ENCODE measurements at regions not wholly inside any gene's neighbourhood (a gene's known extent, or its start where the extent isn't known, plus 50 kb on each side); places are given as distances from the start of the nearest gene placed in this dataset.

DNA sequence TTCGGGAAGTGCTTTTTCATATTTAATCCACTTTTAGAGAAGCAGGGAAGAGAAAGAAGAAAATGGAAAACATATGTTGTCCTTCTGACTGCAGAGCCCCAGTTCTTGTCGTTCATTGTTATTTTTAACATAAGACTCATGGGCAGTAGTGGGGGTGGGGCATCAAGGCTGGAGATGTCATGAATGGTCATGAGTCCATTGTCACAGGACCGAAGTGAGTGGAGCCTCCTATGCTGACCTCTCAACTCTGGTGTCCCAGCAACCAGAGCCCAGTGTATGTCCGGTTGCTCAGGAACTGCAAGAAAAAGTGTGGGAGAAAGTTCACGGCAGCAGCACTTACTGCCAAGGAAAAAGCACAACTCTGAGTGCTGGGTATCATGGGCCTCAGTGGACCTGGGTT, 108.6 kb downstream of the BANF2 start:
- H3K4me1 ChIP-seq: peaks cover 0 to 20% (median 0%) of the 10 kb centered on the region in 4 donors
- no peaks in the 10 kb centered on the region for H3K9me3 ChIP-seq
- DNase-seq: no peak
- no peak for TF ChIP-seq CTCF (IDR thresholded peaks at IDR 0.05)
- no peak for TF ChIP-seq POLR2A (IDR thresholded peaks at IDR 0.05)
- no peaks in the 10 kb centered on the region for H3K27me3 ChIP-seq
- H3K36me3 ChIP-seq: no peaks in the 10 kb centered on the region
- no peak overlapping the region for H3K4me3 ChIP-seq
- H3K27ac ChIP-seq: peak overlapping the region in 2 of 4 donors; percentile 39 to 67

DNA sequence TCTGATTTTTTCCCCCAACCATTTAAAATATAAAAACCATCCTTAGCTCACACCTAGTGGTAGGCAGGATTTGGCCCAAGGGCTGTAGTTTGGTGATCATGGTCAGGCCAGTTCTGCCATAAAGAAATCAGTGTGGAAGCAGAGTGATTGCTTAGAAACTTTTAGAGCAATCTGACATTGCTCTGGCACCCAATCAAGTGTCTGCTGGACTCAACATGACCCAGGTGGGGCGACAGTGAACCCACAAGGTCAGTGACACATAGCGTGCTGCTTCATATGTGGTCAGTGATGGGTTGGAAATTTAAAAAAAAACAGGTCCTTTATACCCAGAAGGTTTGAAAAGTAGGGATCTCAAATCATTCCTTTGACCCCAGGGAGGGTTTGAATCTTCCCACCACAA, 107.9 kb downstream of the BANF2 start:
- Histone ChIP-seq H3K4me1 (peaks cover 0 to 20% (median 0%) of the 10 kb centered on the region in 4 donors), H3K27ac (peak overlapping the region in 2 of 4 donors; percentile 39 to 67)

DNA sequence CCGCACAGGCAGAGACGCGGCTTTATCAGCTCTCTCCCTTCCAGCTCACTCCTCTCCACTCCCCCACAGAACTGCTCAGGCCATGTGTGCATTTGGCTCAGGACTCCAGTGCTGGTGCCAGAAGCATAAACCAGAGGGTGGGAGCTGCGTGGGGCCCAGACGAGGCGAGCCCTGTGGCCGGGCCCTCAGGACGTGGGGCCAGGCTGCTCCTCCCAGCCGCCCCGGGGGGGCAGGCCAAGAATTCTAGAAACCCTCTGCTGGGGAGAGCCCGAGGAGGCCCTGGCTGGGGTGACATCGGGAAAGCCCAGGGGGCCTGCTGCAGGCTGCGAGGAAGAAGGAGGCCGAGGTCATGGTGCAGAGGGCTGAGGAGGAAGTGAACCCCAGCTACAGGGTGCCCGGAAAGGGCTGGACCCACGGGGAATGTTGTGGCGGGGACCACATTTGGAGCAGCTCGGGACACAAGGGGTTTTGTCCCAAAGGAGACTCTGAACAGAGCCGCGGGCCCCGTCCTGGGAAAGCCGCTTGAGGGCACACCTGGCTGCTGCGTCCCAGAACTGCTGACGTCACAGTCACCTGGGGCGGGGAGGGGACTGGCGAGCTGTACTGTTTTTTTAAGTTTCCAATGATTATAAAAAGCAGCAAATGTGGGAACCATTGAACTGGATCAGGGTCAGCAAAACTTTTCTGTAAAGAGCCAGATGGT, 107.1 kb downstream of the BANF2 start:
- no peaks in the 10 kb centered on the region for H3K36me3 ChIP-seq
- TF ChIP-seq CTCF (IDR thresholded peaks at IDR 0.05) (no peak), POLR2A (IDR thresholded peaks at IDR 0.05) (no peak)
- H3K27ac ChIP-seq: peak overlapping the region; percentile 39 to 68 (median 61)
- no peaks in the 10 kb centered on the region for H3K27me3 ChIP-seq
- peaks cover 0 to 20% (median 0%) of the 10 kb centered on the region in 4 donors for H3K4me1 ChIP-seq
- no peaks in the 10 kb centered on the region for H3K9me3 ChIP-seq
- no peak for DNase-seq
- H3K4me3 ChIP-seq: no peak overlapping the region

More for the DNA sequence above, 107.9 kb downstream of the BANF2 start:
- no peak for DNase-seq
- no peak for TF ChIP-seq CTCF (IDR thresholded peaks at IDR 0.05)
- TF ChIP-seq POLR2A (IDR thresholded peaks at IDR 0.05): no peak
- Histone ChIP-seq H3K4me3 (no peak overlapping the region), H3K27me3 (no peaks in the 10 kb centered on the region), H3K9me3 (no peaks in the 10 kb centered on the region), H3K36me3 (no peaks in the 10 kb centered on the region)

GRCh38 chr20:17806107-17806506, 106.3 kb downstream of the BANF2 start:
- H3K4me3 ChIP-seq: no peak overlapping the region
- H3K9me3 ChIP-seq: no peaks in the 10 kb centered on the region
- peaks cover 0 to 20% (median 0%) of the 10 kb centered on the region in 4 donors for H3K4me1 ChIP-seq
- H3K36me3 ChIP-seq: no peaks in the 10 kb centered on the region
- H3K27me3 ChIP-seq: no peaks in the 10 kb centered on the region
- no peak for TF ChIP-seq POLR2A (IDR thresholded peaks at IDR 0.05)
- TF ChIP-seq CTCF (IDR thresholded peaks at IDR 0.05): no peak
- DNase-seq: no peak
- H3K27ac ChIP-seq: peak overlapping the region; percentile 39 to 68 (median 61)

DNA sequence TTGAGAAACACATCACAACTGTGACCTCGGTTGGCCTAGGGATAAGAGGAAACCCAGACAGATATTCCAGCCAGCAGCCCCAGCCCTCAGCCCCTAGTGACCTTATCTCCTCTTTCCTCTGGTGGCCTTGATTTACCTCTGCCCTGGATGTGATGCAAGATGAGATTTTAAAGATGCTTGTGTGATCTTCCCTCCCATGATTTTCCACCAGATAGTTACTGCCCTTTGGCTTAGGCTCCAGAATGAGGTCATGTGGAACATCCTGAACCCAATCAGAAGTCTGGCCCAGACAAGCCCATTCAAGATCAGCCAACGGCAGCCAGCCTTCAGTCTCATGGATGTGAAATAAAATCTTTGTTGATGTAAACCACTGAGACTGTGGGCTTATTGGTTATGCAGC, 104.0 kb downstream of the BANF2 start:
- Histone ChIP-seq H3K36me3 (no peaks in the 10 kb centered on the region), H3K4me3 (no peak overlapping the region), H3K27me3 (no peaks in the 10 kb centered on the region), H3K9me3 (no peaks in the 10 kb centered on the region), H3K4me1 (no peaks in the 10 kb centered on the region), H3K27ac (peak overlapping the region in 1 of 4 donors; percentile 4)
- DNase-seq: no peak
- no peak for TF ChIP-seq POLR2A (IDR thresholded peaks at IDR 0.05)
- no peak for TF ChIP-seq CTCF (IDR thresholded peaks at IDR 0.05)
